ENCODE measurements at regions not wholly inside any gene's neighbourhood (a gene's known extent, or its start where the extent isn't known, plus 50 kb on each side); places are given as distances from the start of the nearest gene placed in this dataset.

- no peak overlapping the region for H2BK15ac ChIP-seq (ENCODE audit: low read depth, low read length)
- no peak overlapping the region for H3K23ac ChIP-seq (ENCODE audit: insufficient read length, low read depth, low read length)
- Mint-ChIP-seq H3K9me3 (peaks cover 0 to 9% of the 10 kb centered on the region in 2 experiments; a peak in 2 of 5 replicates), H3K36me3 (ENCODE audit: insufficient read depth in 1 of 3, low read depth in 3 of 3) (no peaks in the 10 kb centered on the region), H3K4me1 (peaks cover 7% of the 10 kb centered on the region in 2 experiments), H3K27ac (no peak overlapping the region), H3K4me3 (no peak overlapping the region), H3K27me3 (ENCODE audit: low read depth) (no peaks in the 10 kb centered on the region)
- H3T11ph ChIP-seq (ENCODE audit: low read length), result no peak overlapping the region
- no peak overlapping the region for H3K27ac ChIP-seq (ENCODE audit: insufficient read length, low read depth, low read length)
- H3K4ac ChIP-seq (ENCODE audit: low read depth, low read length), result no peak overlapping the region
- no peak overlapping the region for H3K9ac ChIP-seq (ENCODE audit: extremely low read depth, insufficient read length, low read length)
- H4K5ac ChIP-seq (ENCODE audit: insufficient read length, low read depth, low read length), result no peak overlapping the region
- H3K14ac ChIP-seq (ENCODE audit: insufficient read depth, low read length), result no peak overlapping the region
- H2BK12ac ChIP-seq (ENCODE audit: insufficient read length, low read depth, low read length), result no peak overlapping the region
- H4K8ac ChIP-seq (replicated peaks; ENCODE audit: insufficient read length, low read depth, low read length), result no peak overlapping the region
- H2AK5ac ChIP-seq (ENCODE audit: insufficient read length, low read length), result no peak overlapping the region
- no peak overlapping the region for H2BK120ac ChIP-seq (ENCODE audit: low read depth, low read length, poor library complexity, severe bottlenecking)
- H3K4me2 ChIP-seq (ENCODE audit: insufficient read depth, insufficient read length, low read length), result no peak overlapping the region
- no peak overlapping the region for H2AFZ ChIP-seq (ENCODE audit: low read length)
- H3K18ac ChIP-seq (ENCODE audit: insufficient read length, low read depth, low read length), result no peak overlapping the region
- H2BK5ac ChIP-seq (ENCODE audit: insufficient read length, low read length), result no peak overlapping the region
- H3K23me2 ChIP-seq (ENCODE audit: insufficient read length, low read depth, low read length, poor library complexity, severe bottlenecking), result no peaks in the 10 kb centered on the region
- TF ChIP-seq CTCF (conservative IDR thresholded peaks at IDR 0.05), result no peak
- DNase-seq, result no peak
- no peaks in the 10 kb centered on the region for H3K9me3 ChIP-seq (ENCODE audit: control insufficient read depth, low read depth, low read length)
- no peak overlapping the region for H4K91ac ChIP-seq (ENCODE audit: insufficient read length, low read depth, low read length)
- H4K20me1 ChIP-seq (ENCODE audit: control insufficient read depth, insufficient read depth, insufficient read length), result no peaks in the 10 kb centered on the region
- no peak overlapping the region for H2BK20ac ChIP-seq (ENCODE audit: low read depth, low read length, poor library complexity, severe bottlenecking)
- no peaks in the 10 kb centered on the region for H3K79me2 ChIP-seq (ENCODE audit: insufficient read depth, low read length)
- H3K56ac ChIP-seq (ENCODE audit: insufficient read length, low read depth, low read length), result no peak overlapping the region
- H3K4me1 ChIP-seq (ENCODE audit: insufficient read depth, low read length), result no peaks in the 10 kb centered on the region
- H3K27me3 ChIP-seq (ENCODE audit: insufficient read depth, low read length), result no peaks in the 10 kb centered on the region
- H3K79me1 ChIP-seq (ENCODE audit: insufficient read depth, low read depth, low read length, poor library complexity, severe bottlenecking), result no peaks in the 10 kb centered on the region
These were observed 227.9 kb upstream of the G2E3 start for GRCh38 chr14:30331030-30331429.

All from H9 (cell line).